ENCODE measurements at regions not wholly inside any gene's neighbourhood (a gene's known extent, or its start where the extent isn't known, plus 50 kb on each side); places are given as distances from the start of the nearest gene placed in this dataset.
A peak's percentile ranks its signal among the peaks of the same experiment; 100 is the strongest.

DNA sequence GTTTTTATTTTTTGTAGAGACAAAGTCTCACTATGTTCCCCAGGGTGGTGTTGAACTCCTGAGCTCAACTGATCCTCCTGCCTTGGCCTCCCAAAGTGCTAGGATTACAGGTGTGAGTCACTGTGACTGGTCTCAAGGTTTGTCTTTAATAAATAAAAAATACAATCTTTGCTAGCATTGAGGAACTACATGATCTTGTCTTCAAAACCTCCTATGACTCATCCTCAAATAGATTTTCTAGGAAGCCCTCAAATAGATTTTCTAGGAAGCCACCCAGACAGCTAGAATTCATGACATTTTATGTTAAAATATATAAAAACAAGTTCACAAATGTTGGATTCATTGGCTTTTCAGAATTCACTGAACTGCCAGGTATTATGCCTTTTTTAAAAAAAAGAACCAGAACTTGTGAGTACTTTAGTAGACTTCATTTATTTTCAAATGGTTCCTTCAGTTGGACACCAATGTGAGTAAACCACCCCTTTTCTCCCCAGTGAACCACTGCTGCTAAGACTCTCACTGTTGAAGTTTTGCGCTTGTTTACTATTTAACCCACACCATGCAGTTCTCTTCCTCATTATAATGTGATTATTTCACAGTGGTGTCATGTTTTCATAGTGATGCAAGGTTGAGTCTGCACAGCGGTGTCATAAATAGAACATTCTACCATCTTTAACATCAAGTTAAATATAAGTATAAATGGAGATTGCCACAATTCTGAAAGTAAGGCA lies 303.9 kb downstream of the CASP12 start:
- no peak for DNase-seq (ENCODE audit: low read depth)

DNA sequence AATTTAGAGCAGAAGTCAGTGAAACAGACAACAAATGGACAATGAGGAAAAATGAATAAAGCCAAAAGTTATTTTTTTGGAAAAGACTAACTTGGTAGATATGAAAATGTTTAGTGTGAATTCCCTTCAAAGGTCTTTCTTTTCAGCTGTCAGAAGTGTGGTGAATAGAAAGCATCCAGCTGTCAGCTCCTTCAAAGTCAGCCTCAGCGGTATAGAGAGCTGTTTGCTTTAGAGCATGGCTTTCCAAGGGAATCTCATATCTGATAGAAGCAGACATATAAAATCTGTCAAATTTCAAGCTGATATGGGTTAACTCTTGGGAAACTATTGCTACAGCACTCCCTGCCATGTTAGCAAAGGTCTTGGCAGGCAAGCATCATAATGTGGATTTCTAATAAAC lies 309.3 kb downstream of the CASP12 start:
- no peak for DNase-seq (ENCODE audit: low read depth)

DNA sequence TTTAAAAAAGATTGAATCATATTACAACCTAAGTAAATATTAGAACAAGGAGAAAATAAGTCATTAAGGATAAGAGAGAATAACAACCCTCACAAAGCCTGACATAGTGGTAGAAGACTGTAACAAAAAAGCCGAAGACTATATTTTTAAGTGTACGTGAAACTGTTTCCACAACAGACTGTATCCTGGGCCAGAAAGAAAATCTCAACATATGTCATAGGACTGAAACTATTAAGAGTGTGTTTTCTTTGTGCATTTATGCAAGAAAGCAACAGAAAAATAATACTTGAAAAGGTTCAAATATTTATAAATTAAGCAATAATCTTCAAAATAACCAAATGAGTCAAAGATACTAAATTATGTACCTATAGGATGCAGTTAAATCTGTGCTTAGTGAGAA lies 309.8 kb downstream of the CASP12 start:
- no peak for DNase-seq (ENCODE audit: low read depth)

DNA sequence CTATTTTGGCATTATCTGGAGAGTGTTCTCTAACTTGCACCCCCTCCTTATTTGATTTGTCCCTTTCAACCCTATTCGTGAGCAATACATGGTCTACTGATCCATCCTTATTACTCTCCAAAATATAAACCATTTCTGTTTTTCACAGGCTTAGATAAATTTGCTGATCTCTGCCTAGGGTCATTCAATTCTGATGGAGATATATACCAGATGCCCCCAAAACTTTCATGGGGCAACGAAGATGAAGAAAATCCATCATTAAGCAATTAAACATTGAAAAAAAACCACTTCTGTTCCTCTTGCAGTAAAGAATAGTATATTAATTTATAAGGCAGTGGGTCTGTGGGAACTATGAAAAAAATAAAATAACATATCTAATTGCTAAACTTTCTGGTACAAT lies 313.4 kb downstream of the CASP12 start:
- no peak for DNase-seq (ENCODE audit: low read depth)

DNA sequence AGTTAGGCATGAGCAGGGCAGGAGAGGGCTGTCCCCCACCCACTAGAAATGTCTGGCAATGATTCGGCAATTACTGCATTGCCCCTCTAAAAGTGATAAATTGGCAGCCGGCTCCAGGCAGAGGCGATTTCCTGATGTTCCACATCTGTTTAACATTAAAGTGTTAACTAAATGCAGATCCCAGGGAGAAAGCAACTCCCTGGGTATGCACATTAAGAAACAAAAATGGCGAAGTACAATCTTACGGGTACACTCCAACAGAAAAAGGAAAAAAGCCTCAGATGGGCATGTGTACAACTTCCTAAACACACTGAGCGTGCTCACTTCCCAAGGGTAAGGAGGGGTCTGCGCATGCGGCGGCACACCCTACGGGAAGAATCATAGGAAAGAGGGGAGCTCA lies 314.4 kb downstream of the CASP12 start:
- no peak for DNase-seq (ENCODE audit: low read depth)

DNA sequence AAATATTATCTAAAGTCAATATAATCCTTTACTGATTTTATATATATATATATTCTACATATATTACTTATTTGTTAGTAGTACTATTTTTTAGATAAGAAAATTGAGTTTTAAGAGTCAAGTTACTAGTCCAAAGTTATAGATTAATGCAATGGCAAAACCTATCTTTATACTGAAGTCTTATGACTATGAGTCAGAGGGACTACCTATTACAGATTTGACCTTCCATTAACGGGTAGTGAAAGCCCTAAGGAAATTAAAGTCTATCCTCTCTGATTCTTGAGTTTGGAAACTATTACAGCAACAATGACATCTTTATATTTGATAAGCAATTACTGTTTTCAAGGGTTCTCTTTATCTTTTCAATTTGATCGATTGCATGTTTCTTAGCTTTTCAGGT lies 315.8 kb downstream of the CASP12 start:
- DNase-seq (ENCODE audit: low read depth), result no peak

DNA sequence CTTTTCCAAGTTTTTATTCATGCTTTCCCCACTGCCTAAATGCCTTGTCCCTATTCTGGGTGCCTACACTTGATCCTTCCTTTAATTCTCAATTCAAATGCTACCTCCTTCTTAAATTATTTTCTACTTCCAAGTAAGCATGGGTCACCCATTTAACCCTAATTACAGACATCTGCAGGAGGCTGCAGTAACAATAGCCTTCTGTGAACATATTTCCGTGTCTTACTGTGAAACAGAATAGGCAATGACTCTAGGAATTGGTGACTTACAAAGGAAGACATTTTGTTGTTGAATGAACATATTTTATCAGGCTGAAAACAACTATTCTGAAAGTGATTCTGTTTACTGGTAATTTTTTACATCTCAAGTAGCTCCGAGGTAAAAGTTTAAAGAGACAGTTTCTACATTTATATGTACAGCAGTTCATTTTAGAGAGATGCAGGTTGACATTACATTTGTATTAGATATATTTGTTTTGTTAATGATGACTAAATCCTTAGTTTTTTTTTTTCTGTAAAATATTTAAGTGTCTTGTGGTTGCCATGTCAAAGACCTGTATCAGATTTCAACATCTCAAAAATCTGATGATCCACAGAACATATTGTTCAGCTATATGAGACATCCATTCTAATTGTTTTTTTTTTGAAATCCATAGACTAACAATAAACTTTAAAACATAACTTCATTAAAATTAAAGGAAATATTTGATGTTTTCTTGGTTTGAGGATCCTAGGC lies 316.8 kb downstream of the CASP12 start:
- no peak for DNase-seq (ENCODE audit: low read depth)

DNA sequence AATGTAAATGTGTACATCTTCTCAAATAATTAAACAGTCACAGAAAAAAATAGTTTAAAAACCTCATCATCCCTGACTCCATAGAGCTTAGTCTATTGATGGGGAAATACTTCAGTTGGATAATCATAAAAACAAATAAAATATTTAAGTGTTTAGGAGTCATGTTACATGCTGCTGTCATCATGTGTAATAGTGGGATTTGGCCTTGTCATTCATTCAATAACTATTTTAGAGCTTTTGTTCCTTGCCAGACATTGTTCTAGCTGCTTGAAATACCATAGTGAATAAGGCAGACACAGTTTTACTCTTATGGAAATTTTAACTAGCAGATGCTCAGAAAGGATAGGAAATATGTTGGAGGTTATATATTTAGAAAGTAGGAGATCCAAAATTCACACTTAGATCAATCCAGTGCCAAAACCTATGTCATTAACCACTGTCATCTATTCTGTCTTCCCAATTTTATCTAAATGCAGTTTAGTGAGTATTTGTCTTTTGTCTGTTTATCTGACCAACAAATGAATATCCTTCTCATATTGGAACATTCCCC lies 324.7 kb downstream of the CASP12 start:
- DNase-seq (ENCODE audit: low read depth), result peak; percentile 52

DNA sequence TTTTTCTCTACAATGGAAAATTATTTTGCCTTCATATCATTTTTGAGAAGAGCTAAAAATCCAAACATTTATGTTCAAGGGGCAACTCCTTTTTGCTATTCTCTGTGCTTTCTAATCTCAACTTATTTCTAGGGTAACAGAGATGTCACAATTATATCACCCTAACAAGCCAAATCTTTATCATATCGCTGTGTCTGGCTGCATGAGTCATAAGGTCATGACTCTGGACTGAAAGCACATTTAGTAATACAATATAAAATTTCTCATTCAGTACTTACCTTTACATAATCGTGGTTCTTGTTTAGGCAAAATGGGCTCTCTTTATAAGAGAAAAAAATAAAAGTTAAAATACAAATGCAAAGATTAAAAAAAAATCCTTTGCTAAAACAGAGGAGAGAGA lies 326.0 kb downstream of the CASP12 start:
- no peak for DNase-seq (ENCODE audit: low read depth)

DNA sequence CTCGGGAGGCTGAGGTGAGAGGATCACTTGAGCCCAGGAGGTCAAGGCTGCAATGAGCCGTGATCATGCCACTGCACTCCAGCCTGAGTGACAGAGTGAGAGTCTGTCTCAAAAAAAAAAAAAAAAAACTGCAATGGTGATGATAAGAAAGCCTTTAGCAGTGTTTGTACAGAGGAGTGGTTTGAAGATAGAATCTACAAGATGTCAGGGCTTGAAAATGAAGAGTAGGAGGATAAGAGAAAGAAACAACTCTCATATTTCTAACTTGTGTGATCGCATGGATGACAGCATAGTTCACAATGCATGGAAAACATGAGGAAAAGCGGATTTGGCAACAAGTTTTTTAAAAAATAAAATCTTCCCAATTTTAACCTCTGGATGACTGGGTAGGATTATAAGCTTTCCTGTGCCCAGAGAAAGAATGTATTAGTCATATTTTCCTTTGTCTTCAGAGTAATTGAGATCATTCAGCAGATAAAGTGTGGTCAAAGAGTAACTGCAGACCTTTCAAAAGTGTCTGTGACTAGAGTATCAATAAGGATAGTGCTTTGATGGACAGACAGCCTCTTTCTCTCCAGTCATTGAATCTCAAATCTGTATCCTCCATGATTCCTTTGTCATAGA lies 328.1 kb downstream of the CASP12 start:
- DNase-seq (ENCODE audit: low read depth), result peak; percentile 36

DNA sequence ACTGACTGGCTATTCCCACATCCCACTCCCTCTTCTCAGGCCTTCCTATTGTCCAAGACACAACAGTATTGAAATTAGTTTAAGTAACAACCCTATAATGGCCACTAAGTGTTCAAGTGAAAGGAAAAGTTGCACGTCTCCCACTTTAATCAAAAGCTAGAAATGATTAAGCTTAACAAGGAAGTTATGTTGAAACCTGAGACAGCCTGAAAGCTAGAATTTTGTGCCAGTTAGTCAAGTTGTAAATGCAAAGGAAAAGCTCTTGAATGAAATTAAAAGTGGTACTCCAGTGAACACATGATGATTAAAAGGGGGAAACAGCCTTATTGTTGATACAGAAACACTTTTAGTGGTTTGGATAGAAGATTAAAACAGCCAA lies 332.7 kb downstream of the CASP12 start:
- DNase-seq (ENCODE audit: low read depth), result no peak

DNA sequence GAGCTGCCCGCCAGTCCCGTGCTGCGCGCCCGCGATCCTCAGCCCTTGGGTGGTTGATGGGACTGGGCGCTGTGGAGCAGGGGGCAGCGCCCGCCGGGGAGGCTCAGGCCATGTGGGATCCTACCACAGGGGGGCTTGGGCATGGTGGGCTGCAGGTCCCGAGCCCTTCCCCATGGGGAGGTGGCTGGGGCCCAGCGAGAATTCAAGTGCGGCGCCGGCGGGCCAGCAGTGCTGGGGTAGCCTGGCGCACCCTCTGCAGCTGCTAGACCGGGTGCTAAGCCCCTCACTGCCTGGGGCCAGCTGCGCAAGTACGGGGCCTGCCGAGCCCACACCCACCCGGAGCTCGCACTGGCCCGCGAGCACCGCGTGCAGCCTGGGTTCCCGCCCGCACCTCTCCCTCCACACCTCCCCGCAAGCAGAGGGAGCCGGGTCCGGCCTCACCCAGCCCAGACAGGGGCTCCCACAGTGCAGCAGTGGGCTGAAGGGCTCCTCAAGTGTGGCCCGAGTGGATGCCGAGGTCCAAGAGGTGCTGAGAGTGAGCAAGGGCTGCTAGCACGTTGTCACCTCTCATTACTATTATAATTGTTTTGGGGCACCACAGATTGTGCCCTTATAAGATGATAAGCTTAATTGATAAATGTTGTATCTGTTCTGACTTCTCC lies 333.2 kb downstream of the CASP12 start:
- DNase-seq (ENCODE audit: low read depth), result no peak

DNA sequence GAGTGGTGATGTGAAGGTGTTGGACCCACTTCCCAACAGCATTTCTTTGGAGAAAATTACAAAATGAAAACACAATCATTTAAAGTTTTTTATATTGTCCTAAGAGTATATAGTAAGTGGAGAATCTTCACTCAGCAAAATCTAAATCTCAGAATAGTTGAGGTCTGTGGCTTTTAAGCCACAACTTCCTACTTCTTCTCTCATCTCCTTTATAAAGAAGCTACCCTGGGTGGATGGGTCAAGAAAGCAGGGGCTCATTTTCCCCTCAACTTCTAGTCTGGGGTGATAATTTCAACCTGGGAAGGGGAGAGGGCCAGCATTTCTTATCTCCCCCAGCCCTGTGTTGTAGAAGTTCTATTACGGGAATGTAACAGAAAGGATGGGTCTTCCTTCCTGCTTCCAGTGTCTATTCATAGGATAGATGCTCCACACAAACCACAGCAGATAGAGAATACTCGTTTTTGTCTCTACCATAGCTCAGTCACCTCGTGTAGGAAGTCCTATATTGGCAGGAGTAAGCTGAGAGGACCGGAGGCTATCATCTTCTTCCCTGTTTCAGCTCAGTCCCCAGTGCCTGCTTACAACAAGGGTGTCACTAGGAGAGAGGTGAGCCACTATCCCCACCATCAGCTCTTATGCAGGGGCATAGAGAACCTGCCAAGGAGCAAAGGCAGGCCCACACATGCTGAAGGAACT lies 341.5 kb downstream of the CASP12 start:
- no peak for DNase-seq (ENCODE audit: low read depth)

DNA sequence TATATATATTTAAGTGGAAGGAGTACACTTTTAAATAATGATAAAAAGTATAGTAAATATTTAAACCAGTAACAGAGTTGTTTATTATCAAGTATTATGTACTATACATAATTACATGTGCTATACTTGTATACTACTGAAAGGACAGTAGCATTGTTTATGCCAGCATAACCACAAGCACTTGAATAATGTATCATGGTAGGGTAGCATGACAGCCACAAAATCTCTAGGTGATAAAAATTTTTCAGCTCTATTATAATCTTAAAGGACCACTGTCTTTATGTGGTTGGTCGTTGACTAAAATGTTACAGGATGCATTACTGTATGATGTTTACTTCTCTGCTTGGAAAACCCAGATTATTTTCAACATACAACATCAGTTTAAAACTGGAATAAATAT lies 349.2 kb downstream of the CASP12 start:
- no peak for DNase-seq (ENCODE audit: low read depth)

DNA sequence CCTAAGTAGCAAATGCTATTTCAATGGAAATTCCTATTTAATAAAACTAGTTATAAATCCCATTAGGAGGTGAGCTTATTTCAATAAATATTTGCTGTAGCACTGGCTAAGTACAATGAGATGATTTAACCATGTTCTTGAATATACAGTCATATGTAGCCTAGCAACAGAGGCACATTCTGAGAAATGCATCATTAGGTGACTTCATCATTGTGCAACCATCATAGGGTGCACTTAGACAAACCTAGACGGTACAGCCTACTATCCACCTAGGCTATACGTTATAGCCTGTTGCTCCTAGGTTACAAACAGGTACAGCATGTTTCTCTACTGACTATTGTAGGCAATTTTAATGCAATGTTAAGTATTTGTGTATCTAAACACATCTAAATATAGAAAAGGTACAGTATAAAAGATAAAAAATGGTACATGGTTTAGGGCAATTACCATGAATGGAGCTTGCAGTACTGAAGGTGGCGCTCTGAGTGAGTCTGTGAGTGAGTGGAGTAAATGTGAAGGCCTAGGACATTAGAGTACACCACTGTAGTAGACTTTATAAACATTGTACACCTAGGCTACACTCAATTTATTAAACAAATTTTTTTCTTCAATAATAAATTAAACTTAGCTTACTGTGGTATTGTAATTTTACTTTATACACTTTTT lies 350.1 kb downstream of the CASP12 start:
- DNase-seq (ENCODE audit: low read depth), result no peak

DNA sequence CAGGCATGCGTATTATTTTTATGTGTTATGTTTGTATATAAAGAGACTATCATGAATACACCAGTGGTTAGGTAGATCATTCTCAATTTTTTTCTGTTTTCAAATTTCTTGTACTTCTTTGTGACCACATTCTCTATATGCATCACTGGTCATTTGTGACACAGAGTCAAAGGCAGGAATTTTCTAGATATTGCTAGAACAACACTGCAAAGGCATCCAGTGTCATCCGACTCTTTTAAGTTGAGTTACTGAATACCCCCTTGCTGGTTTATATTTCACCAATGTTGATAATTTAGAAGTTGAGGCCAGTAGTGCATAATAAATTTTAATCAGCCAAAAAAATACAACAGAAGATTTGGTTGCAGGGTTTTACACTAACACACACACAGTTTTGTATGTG lies 351.8 kb downstream of the CASP12 start:
- DNase-seq (ENCODE audit: low read depth), result no peak

DNA sequence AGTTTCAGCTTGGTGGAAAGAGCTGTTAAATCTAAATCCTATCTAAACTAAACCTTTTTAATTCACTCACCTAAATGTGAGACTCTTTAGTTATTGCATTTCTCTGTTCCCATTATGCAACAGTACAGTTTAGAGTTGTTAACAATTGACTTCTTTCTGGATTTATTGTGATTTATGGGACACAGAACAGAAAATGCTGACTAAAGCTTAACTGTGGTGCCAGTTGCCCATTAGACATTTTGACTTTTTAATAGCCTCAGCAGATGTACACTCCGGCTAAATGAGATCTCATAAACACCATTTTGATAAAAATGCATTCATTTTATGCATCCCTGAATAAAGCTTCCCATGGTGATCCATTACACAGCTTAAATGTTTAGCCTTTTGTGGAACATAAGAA lies 356.6 kb downstream of the CASP12 start:
- DNase-seq (ENCODE audit: low read depth), result no peak

DNA sequence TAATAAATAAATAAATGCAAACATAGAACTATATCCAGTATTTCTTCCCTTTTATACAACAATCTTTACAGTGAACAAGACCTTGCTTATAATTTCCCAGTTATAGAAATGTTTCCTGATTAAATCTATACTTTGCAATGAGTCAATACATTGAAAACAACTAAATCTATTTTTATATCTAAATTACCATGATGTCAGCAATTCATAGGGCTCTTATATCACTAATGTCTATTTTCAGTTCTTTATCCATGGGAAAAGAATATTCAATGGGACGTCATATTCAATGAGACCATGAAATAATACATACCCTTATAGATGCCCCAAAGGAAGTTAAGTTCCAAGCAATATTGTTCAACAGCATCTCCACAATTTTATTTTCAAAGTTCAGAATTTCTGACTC lies 359.9 kb downstream of the CASP12 start:
- DNase-seq (ENCODE audit: low read depth), result no peak

DNA sequence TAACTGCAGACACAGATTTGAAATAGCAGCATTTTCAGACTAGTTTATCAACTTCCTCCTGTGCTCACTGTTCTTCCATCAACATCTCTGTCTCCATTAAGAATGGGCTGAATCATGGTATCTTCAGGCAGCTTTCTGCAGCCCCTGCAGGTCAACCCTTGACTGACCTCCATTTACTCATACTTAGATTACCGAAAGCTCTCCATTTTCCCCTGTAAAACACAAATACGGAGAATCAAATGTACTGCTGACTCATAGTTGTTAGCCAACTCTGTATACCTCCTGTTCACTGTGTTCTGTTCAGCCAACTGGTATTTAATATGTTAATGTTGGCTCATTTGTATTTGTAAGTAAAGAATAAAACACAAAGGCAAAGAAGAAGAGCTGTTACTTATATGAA lies 364.0 kb downstream of the CASP12 start:
- DNase-seq (ENCODE audit: low read depth), result peak; percentile 70

DNA sequence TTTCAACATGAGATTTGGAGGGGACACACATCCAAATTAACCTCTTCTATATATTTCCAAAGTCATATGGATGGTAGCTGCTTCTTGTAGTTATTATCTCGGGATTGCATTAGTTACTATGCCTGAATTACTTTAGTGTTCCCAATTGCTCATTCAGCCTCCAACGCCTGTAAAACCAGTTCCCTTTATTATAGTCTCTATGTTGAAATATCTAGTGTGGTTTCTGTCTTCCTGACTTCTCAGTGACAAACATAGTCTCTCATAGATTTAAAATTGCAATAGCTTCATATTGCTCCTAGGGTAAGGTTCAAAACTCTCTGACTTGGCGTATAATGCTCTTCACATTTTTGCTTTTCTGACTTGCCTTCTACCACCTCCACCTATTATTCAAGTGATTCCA lies 366.4 kb downstream of the CASP12 start:
- no peak for DNase-seq (ENCODE audit: low read depth)

DNA sequence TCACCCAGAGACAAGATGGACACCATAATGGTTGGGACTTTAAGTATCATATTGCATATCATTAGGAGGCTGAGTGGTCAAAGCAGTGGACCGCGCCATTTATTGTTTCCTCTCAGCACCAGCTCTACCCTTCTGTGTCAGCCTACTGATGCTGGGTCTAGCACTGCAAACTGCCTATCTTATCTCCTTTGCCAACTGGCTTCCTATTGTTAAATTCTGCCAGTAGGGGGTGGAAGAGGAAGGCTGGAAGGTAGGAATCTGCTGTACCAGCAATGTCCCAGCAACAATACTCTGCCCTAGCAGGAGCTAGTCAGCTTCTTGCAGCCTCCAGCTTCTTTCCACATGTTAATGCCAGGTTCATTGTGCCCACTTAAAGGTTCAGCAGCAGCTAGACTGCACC lies 367.1 kb upstream of the PDGFD start:
- DNase-seq (ENCODE audit: low read depth), result no peak

Data from non-pigmented ciliary epithelial cell (primary cell).